Stimulated activated CD4-positive, alpha-beta T cell treated with anti-CD3 and anti-CD28 coated beads, Interleukin-1b, Interleukin-23, amount 100 ng/mL, for 1 hour (primary cell): ENCODE measurements at regions not wholly inside any gene's neighbourhood (a gene's known extent, or its start where the extent isn't known, plus 50 kb on each side); places are given as distances from the start of the nearest gene placed in this dataset.

ENCODE experiments used
- DNase-seq, 2 donors: peaks; one replicate each; pipeline ENCODE4 v3.0.0-alpha.2; 2020; ENCODE audit warnings: low read depth in 2 of 2

DNA sequence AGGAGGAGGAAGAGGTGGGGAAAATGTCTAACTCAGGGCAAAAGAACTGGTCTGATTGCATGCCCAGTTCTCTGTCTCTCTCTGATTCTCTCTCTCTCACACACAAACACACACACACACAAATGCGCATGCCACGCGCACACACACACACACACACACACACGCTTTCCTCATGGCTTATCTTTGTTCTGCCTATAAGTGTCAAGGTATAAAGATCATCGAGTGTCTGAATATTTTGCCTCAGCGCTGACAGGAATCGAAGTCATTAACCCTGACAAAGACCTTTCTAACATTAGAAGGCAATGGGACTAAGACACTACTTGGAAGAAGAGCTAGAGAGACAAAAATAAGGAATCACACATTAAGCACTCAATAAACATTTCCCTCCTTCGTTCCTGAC, 497.1 kb upstream of the KLHL29 start:
- DNase-seq, result no peak

DNA sequence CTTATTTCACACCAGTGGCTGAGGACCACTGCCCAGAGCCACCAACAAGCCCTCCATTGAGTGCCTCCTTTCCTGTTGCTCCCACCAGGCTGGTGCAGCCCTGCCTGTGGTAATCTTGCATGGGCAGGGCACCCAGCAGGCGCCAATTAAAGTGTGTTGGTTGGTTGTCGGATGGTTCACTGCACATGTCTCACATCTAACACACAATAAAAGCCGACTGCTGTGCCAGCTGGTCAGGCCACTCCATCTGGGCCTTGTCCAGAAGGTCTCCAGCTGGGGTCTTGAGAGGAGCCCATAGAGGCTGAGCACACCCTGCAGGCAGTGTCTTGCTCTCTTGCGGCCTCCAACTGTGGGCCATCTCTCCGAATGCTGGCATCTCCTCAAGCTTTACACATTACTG, 494.8 kb upstream of the KLHL29 start:
- no peak for DNase-seq

DNA sequence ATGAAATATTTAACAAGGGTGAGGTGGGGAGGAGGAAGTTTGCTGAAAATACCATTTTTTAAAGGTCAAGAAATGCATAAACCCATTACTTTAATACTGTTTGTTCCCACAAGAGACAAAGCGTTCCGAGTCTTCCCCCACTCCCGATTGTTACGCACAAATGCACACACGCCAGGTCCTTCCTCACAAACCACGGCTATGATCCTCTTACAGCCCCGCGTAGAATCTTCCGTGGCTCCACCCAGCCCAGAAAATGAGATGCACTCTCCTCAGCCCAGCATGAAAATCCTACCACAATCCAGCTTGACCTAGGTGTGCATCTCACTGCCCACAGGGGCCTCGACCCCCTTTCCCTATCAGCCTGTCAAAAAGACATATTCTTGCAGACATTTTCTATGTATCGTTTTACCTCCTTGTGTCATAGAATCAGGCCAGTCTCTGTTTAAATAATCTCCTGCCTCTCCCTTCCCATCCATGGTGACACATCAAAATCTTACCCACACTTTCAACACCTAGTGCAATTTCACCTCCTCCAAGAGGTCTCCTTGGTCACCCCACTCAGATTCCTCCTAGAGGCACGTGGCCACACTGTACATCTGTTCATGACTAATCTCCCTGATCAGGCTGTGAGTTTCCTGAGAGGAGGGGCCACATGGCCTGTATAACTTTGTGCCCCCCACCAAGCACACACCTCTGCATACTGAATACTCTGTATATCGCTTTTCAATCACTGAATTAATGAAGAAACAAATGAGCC, 491.0 kb upstream of the KLHL29 start:
- DNase-seq, result no peak

DNA sequence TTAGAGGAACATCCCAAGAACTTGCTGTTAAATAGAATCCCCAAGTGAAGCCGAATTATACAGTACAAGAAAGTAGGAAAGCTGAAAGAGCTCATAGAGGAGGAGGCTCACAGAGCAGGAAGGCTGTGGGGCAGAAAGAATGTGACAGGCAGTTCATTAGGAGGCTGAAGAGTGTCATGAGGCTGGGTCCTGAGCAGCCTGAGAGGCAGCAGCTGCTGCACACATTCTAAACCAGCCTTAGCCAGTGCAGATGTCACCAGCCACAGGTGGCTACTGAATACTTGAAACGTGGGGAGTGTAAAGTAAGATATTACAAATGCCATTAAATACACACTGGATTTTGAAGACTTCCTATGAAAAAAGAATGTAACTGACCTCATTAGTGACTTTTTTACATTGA, 490.2 kb upstream of the KLHL29 start:
- DNase-seq, result no peak

DNA sequence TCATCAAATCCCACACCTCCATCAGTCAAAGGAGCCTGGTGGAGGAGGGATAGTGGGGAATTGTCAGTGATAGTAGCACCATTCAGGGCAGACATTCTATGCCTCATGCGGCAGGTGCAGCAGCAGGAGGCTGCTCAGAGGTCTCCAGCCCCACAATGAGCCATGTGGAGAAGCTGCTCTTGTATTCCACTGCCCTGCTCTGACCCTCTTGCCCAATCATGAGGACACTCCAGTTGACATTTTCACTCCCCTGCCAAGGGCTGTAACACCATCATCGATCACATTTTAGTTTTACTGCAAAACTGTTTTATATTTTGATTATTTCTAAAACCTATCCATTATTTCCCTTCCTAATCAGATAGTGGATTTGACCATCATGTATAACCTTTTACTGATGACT, 487.6 kb upstream of the KLHL29 start:
- DNase-seq, result no peak

DNA sequence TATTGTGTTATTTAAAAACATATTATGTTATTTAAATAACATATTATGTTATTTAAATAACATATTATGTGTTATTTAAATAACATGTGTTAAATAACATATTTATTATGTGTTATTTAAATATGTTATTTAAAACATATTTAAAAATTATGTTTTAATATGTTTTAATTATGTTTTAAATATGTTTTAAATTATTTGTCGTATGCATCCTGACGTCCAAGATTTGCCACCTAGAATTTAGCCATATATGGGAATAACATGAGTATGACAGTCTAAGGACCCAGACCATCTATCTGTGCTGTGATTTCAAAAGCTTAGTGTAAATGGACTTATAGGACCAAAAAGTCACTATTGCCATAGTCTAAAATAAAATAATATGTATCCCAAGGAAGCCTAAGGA, 484.3 kb upstream of the KLHL29 start:
- no peak for DNase-seq

DNA sequence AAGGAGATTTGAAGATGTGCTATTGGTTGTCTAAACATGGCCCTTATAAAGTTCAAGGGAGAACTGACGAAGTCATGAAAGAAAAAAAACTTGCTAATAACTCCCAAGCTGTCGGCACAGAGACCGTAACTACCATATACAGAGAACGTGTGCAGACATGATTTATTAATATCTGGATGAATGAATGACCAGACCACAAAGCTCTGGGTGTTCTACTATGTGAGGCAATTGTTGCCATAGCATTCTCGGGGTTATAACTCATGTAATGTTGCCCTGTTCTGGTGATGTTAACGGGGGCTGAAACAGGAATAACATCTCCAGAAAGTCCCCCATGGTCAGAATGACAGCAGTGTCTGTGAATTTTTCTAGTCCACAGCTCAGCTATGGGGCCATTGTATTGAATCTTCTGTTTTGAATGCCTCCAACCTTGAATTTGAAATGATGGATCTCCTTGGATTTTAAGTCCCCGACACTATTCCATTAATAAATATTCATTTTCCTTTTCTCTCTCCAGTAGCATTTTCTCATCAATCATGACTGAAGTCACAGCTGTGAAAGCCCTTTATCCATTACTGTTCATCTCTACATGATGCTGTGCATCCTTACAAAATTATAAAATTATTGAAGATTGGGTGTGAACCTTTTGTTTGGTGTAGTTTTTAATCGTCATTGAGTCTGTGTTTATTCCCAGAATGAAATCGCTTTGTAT, 483.4 kb upstream of the KLHL29 start:
- DNase-seq, result no peak

DNA sequence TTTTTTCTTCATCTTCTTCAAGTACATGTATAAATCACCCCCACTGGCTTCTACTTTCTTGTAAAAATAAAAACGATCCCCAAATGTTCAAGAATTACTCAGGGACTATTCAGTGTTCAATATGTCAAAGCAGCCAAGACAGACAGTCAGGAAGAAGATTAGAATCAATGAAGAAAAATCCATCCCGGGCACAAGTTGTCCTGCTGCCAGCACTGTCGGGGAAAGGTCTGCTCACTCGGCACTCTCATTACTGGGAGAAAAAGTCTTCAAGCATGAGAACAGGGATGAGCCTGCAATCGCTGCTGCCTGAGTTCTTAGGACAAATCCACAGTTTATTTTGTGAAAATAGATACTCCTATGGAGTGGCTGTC, 482.8 kb upstream of the KLHL29 start:
- DNase-seq, result no peak

DNA sequence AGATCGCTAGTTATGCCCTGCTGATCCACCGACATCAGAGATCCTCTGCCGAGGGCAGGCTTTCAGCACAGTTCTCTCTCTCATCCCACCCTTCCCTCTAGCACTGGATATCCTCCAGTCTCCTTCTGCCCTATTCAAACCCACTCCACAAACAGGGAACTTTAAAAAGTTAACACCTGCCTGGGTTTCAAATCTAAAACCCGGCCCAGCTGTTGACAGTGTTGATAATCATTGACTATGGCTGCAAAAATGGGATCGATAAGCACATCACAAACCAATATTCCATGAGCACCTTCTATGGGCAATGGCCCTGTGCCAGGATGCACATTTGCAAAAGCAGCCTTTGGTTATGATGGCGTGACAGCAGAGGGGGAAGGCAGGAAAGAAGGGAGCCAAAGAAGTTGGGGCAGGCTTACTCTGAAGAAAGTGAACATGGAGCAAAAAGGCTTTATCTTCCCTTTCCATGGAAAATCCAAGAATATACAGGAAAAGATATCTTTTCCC, 482.3 kb upstream of the KLHL29 start:
- no peak for DNase-seq

DNA sequence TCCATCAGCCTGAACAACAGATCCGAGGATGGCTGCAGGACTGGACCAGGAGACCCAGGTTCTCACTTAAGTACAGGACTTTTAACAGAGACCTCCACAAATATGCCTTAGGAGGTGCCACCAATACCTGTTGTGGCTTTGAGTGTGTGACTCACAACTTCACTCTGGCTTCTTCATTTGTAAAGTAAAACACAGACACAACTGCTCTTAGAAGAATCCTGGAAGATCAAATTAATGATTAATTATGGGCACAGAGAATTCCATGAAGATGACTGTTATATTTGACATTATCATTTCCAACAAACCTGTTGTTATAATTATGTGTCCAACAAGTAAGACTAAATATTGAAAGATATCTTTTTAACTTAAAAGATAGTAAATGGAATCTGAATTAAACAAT, 481.4 kb upstream of the KLHL29 start:
- no peak for DNase-seq

DNA sequence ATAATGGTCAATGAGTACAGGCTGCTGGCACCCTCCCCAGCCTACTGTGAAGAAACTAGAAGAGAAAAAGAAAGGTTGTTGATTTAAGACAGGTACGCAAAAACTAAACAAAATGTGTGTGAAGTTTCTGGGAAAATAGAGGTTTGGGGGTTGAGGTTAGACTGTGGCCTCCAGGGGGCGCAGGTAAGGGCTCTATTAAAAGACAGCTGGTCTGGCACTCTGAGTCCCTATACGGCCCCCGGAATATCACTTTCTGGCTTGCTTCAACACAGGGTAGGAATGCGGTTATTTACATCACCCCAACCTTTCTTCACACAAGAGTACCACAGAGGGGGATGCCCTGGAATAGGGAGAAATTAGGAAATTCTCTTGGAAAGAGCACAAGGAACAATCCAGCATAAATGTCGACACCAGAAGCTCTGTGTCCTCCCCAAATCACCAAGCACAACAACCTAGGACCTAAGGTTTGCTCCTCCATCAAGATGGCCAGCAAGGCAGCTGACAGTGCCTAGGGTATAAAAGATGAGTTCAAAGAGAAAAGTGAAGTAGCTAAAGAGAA, 480.8 kb upstream of the KLHL29 start:
- no peak for DNase-seq

DNA sequence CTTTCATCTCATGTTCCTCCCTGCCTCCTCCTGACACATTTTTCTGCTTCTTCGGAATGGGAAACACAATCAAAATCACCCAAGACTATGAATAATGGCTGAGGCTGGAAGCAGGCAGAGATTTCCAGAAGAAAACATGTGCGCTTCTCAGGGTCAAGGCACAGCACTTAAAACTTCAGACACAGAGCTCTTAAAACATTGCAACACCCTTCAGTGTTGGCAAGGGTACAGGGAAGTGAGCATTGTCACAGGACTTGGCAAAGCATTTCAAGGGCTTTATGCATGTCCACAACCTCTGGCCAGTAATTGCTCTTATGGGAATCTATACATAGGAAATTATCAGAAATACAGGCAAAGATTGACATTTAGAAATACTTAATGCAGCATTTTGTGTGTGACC, 477.6 kb upstream of the KLHL29 start:
- no peak for DNase-seq

DNA sequence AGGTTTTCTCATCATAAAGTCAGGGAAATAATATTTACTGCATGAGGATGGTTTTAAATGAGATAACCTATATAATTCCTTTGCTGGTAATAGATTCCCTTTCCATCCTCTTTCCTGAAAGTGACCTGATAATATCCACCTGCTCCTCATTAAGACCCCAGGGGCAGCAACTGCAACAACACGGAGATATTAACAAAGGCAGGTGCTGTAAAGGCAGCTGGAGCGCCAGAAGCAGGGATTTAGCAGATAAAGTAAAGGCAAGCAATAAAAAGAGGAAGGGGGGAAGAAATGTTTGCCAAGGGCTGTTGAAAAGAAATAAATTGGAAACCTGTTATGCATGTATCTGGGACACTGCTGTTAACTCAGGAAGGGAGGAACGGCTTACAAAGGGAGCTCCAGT, 472.6 kb upstream of the KLHL29 start:
- DNase-seq, result no peak

DNA sequence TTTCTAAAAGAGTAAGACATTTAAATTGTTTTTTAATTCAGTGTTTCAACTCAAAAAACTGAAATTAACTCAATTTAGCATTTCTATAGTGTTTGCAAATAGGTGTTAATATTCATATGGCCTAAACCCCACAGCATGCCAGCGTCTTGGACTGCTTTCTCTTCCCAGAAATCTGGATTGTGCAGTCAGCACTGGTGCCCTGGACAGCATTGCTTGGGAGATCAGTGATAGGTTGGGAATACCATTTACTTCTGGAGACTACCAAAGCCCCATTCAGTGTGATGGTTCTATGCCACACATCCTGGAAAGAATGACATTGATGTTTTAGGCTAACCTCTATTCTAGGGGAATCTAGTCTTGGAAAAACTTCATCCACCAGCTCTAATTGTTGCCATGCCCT, 455.0 kb upstream of the KLHL29 start:
- DNase-seq, result no peak

DNA sequence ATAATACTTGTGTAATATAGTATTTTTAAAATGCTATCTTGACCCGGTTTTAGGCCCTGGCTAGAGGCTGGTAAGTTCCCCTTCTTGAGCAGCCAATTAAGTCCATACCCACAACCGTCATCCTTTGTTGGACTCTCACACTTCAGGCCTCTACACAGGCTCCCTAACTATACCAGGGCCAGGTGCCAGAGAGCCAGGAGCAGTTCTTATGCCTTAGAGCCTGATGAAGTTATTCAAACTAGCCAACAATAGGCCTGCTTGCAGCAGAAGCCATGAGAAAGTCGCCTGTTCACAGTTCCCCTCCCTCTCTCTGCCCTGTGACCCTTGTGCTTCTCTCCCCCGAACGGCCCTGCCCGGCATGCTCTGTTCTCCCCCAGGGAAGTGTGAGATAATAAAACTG, 454.2 kb upstream of the KLHL29 start:
- no peak for DNase-seq

DNA sequence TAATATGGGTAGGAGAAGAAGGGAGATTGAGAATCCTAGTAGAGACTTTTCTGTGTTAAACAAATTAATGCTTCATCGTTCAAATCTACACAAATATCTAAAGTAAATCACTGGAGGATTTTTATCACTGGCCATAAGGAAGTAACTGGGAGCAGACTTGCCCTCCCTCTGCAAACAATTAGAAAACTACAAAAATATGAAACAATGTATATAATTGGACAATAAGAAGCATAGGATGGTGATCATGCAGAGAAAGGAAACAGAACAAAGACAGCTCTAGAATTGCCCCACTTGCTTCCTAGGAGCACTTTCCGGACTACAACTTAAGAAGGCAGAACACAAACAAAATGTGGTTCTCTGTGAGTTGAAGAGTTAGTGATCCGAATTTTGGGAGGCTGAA, 452.7 kb upstream of the KLHL29 start:
- no peak for DNase-seq

DNA sequence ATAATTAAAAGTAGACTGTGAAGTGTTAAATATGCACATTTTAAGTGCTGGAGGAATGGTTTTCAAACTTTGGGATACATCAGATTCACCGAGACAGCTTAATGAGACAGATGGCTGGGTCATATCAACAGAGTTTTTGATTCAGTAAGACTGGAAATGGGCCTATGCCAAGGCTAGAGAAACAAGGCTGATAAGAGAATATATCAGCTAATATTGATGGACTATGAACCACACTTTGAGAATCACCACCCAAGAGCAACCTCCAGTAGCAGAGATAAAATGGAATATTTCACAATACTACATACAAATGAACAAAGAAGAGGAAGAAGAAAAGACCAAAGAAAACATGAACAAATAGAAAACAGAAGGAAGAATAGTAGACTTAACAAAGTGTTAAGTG, 450.2 kb upstream of the KLHL29 start:
- DNase-seq, result no peak

DNA sequence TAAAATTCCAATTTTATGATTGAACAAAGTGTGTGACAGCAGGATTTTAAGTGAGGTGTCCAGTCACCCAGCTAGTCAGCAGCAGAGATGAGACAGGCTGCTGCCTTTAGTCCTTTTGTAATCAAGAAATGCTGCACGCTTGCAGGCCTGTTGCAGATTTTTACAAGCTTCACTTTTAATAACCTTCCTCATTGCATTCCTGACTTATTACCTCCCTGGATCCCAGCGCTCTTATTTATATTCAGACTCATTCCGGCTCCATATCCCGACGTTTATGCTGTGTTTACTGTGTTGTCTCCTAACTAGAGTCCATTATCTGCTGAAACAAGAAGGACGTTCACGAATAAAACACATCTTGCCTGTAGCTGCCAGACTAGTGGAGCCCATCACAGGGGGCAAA, 442.5 kb upstream of the KLHL29 start:
- no peak for DNase-seq

DNA sequence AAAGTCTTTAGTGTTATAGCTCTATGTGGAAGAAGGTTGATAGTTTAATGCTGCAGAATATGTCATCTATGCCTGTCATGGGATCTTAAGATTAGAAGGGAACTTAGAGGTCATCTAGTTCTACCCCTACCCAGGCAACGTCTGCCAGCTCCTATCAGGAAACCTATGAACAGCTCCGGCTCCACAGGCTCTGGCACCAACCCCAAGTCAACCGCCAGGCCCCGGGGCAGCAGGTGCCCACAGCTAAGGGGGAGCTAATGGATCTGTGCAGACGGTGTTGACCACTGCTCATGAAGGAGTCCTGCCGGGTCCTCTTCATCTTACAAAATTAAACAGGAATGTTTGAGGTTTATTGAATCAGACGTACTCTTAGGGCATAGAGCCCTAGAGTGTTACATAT, 440.8 kb upstream of the KLHL29 start:
- DNase-seq, result no peak

DNA sequence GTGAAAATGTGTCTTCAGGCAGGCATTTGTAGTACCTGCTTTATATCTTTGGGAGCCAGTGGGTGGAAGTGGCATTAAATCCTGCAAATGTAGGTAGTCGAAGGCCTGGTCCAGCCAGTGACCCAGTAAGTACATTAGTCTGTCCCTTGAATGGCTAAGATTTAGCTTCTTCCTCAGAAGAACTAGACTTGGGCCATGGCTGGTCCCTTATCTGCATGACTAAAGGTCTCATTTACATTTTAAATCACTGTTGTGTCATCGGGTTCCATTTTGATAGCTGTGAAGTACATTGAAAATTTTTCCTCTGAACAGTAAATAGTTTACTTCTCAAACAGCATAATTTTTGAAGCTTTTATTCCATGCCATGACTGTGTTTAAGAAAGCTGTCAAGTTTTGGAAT, 438.4 kb upstream of the KLHL29 start:
- DNase-seq, result no peak

DNA sequence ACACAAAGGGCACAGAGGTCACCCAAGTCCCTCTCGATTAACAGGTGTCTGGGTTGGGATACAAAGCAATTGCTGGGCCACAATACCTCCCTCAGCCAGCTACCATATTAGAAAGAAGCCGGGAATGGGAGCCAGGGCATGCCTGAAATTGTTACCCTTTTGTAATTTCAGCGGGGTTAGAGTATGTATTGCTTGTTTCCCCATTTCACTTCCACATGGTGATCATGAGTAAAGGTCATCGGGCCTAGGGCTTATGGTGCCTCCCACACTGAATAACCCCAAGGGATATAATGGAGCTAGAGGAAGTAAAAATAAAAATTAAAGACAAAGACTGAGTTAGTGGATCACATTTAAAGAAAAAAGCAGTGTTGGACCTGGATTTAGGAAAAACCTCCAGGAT, 437.2 kb upstream of the KLHL29 start:
- no peak for DNase-seq

DNA sequence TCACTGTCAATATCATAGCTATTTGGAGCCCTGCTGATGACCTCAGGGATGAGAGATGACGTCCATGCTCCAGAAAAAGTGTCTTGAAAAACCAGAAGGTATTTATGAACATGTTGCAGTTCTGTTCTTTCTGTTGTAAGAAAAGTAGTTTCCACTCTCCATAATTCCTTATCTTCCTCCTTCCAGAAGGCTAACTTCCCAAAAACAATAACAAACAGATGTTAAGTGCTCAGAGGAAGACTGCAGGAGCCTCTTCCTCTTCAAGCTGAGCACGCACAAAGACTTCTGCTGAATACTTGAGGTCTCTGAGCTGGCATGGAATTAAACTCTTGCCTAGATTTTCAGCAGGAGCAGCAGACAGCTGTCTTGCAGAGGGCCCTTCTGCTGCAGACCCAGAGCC, 434.5 kb upstream of the KLHL29 start:
- no peak for DNase-seq

DNA sequence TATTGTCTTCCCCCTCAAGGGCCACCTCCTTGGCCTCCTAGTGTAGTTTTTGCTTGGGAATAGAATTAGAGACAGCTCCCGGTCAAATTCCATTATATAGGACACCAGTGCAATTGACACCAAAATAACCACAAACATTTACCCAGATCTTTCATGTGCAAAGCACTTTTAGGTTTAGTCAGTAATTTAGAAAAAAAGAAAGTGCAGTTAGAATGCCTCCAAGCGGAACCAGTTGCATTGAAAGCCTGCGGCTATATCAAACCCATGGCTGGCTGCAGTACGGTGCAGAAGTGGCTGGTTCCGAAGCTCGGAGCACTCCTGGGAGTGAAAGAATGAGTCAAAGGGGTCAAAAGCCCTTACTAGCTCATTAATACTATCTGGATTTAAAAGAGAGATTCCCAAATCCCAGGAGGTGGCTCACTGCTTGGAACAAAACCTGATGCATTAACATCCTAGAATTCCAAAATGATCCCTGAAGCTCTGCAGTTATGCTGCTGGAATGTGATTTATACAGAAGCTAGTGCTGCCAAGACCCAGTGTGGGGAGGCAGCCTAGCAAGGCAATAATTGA, 432.2 kb upstream of the KLHL29 start:
- DNase-seq, result no peak
